RWPE2 (cell line): ENCODE measurements at regions not wholly inside any gene's neighbourhood (a gene's known extent, or its start where the extent isn't known, plus 50 kb on each side); places are given as distances from the start of the nearest gene placed in this dataset.

Experiments used
- ATAC-seq: fragments of 200-7000 bp; cut with Tn5 transposase; 3 replicates; pipeline ENCODE4 v1.9.1; 2021; ENCODE audit warnings: low read depth
- DNase-seq: peaks from one replicate; pipeline ENCODE4 v3.0.0-alpha.2; 2020; ENCODE audit warnings: low spot score
- H3K27ac ChIP-seq: fragments of 450-650 bp; 2 replicates; pipeline ENCODE4 v1.5.1; 2017; ENCODE audit warnings: mild to moderate bottlenecking; ENCODE audit not compliant: poor library complexity, severe bottlenecking
- H3K27me3 ChIP-seq: fragments of 250-450 bp; sonication (Bioruptor Pico); 2 replicates; pipeline ENCODE4 v1.5.1; 2021; ENCODE audit warnings: mild to moderate bottlenecking, moderate library complexity; ENCODE audit not compliant: insufficient read depth, poor library complexity, severe bottlenecking
- H3K36me3 ChIP-seq: fragments of 250-450 bp; sonication (Bioruptor Pico); 2 replicates; pipeline ENCODE4 v1.5.1; 2020; ENCODE audit warnings: low read depth, mild to moderate bottlenecking, moderate library complexity
- H3K4me1 ChIP-seq: fragments of 250-450 bp; sonication (Bioruptor Pico); 2 replicates; pipeline ENCODE4 v1.5.1; 2021; ENCODE audit warnings: mild to moderate bottlenecking, moderate library complexity; ENCODE audit not compliant: insufficient read depth, poor library complexity, severe bottlenecking
- H3K4me3 ChIP-seq: fragments of 250-450 bp; sonication (Bioruptor Pico); 2 replicates; pipeline ENCODE4 v1.5.1; 2021; ENCODE audit warnings: mild to moderate bottlenecking, moderate library complexity; ENCODE audit not compliant: severe bottlenecking
- H3K9me3 ChIP-seq: fragments of 250-450 bp; sonication (Bioruptor Pico); 2 replicates; pipeline ENCODE4 v1.5.1; 2021; ENCODE audit warnings: mild to moderate bottlenecking, moderate library complexity; ENCODE audit not compliant: severe bottlenecking
- CTCF ChIP-seq: fragments of 450-650 bp; IDR thresholded peaks from one replicate; pipeline ENCODE4 v1.5.1; 2017; ENCODE audit warnings: mild to moderate bottlenecking, moderate library complexity; ENCODE audit not compliant: poor library complexity, severe bottlenecking

GRCh38 chr1:80050085-80050484 is 1043.6 kb upstream of the ADGRL4 start:
- no peak for ATAC-seq
- Histone ChIP-seq H3K27me3 (no peaks in the 10 kb centered on the region), H3K27ac (no peak overlapping the region), H3K4me3 (no peak overlapping the region), H3K4me1 (peaks cover 8% of the 10 kb centered on the region), H3K9me3 (no peaks in the 10 kb centered on the region), H3K36me3 (no peaks in the 10 kb centered on the region)
- TF ChIP-seq CTCF = no peak
- DNase-seq = no peak

DNA sequence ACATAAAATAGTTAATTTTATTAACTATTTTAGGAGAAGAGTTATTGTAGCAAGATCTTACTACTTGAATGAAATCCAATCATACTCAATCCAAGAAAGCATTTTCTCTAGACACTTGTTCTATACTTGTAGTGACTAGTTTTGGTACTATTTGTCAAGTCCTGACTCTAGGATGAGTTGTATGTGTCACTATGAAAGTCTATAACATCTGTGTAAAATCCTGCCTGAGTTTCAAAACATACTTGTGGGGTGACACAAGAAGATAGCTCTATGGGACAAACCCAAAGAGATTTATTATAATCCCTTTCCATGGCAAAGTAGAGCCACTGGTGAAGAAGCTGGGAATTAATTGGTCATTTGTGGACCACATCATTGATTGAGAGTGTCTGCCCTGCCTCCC is 1042.2 kb upstream of the ADGRL4 start:
- no peak for ATAC-seq
- H3K9me3 ChIP-seq = no peaks in the 10 kb centered on the region
- DNase-seq = no peak
- no peaks in the 10 kb centered on the region for H3K27me3 ChIP-seq
- H3K4me1 ChIP-seq = no peaks in the 10 kb centered on the region
- no peak overlapping the region for H3K4me3 ChIP-seq
- no peaks in the 10 kb centered on the region for H3K36me3 ChIP-seq
- no peak for TF ChIP-seq CTCF
- H3K27ac ChIP-seq = no peak overlapping the region

- Histone ChIP-seq H3K27ac (no peak overlapping the region), H3K9me3 (no peaks in the 10 kb centered on the region), H3K4me1 (no peaks in the 10 kb centered on the region), H3K4me3 (no peak overlapping the region), H3K27me3 (no peaks in the 10 kb centered on the region), H3K36me3 (no peaks in the 10 kb centered on the region)
- ATAC-seq (no peak), DNase-seq (no peak)
- no peak for TF ChIP-seq CTCF
Observed at GRCh38 chr1:80047791-80048190, 1041.3 kb upstream of the ADGRL4 start.

- Histone ChIP-seq H3K27ac (no peak overlapping the region), H3K4me3 (no peak overlapping the region), H3K27me3 (no peaks in the 10 kb centered on the region), H3K9me3 (no peaks in the 10 kb centered on the region), H3K36me3 (no peaks in the 10 kb centered on the region), H3K4me1 (no peaks in the 10 kb centered on the region)
- no peak for TF ChIP-seq CTCF
- DNase-seq = no peak
- no peak for ATAC-seq
Observed at GRCh38 chr1:80044662-80045061, 1038.1 kb upstream of the ADGRL4 start.

DNA sequence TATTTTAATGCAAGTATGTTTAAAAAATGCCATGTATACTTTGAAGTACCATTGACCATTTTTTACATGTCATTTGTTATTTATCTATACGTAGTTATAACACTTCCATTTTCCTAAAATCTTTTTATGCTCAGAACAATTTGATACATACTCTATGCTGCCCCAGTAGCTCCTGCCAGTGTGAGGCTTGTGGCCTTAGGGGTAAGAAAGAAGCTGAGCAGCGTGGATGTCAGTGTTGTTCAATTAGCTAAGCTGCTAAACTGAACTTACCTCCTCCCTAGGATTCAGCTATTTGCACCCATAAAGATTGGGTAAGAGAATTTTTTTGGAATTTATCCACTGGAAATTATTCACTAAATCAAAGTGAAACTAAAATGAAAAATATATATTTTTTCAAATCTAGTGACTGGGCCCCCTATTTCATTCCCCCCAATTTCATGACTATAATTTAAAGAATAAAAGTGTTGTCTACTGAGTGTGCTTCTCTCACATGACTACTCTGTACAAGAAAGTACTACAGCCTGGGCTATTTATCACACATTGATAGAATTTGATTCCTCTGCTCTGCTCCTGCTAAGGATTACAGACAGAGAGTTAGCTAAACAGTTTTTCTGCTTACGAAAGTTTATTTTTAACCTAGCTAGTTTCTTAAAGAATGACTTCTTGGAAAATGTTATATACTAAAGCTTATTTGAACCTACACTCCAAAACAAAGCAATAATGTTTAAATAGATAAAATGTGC is 1030.3 kb upstream of the ADGRL4 start:
- ATAC-seq (no peak), DNase-seq (no peak)
- no peak overlapping the region for H3K4me3 ChIP-seq
- no peak overlapping the region for H3K27ac ChIP-seq
- no peak for TF ChIP-seq CTCF
- H3K4me1 ChIP-seq = no peaks in the 10 kb centered on the region
- H3K27me3 ChIP-seq = no peaks in the 10 kb centered on the region
- no peaks in the 10 kb centered on the region for H3K36me3 ChIP-seq
- no peaks in the 10 kb centered on the region for H3K9me3 ChIP-seq
